Vagina (tissue), 2 donors: ENCODE measurements at regions not wholly inside any gene's neighbourhood (a gene's known extent, or its start where the extent isn't known, plus 50 kb on each side); places are given as distances from the start of the nearest gene placed in this dataset.
"Not testable (repeated sequence)": the region's sequence is repeated elsewhere in the genome, so short reads cannot be mapped to it uniquely, and the experiment has no call there.

ENCODE experiments used
- DNase-seq, 2 donors: peaks; one replicate each; pipeline ENCODE4 v3.0.0-alpha.2; 2017; ENCODE audit errors: extremely low spot score in 2 of 2
- H3K27ac ChIP-seq: fragments of 200-600 bp; sonication (generic); one replicate; pipeline ENCODE4 v1.5.1; 2019
- H3K27me3 ChIP-seq: fragments of 200-600 bp; sonication (generic); one replicate; pipeline ENCODE4 v1.5.1; 2019
- H3K36me3 ChIP-seq, 2 donors: fragments of 200-600 bp; sonication (generic); one replicate each; pipeline ENCODE4 v1.5.1; 2017 to 2019
- H3K4me1 ChIP-seq: fragments of 200-600 bp; sonication (generic); one replicate; pipeline ENCODE4 v1.5.1; 2019
- H3K4me3 ChIP-seq, 2 donors: fragments of 200-600 bp; sonication (generic); 1 replicate in 1 of 2; 2 replicates in 1 of 2; pipeline ENCODE4 v1.5.1; 2016 to 2019
- H3K9me3 ChIP-seq: fragments of 200-600 bp; sonication (generic); one replicate; pipeline ENCODE4 v1.5.1; 2019
- CTCF ChIP-seq, 3 experiments: fragments of 450-650 bp in 2 of 3; fragments of 200-600 bp in 1 of 3; sonication (generic) in 1 of 3; IDR thresholded peaks; one replicate each; pipeline ENCODE4 v1.5.1; 2017 to 2019; ENCODE audit warnings: antibody characterized with exemption in 3 of 3, mild to moderate bottlenecking in 2 of 3, moderate library complexity in 2 of 3
- POLR2A ChIP-seq, 2 donors: fragments of 450-650 bp; IDR thresholded peaks; one replicate each; pipeline ENCODE4 v1.6.1; 2017; ENCODE audit warnings: antibody characterized with exemption in 2 of 2, mild to moderate bottlenecking in 2 of 2, moderate library complexity in 2 of 2
- POLR2AphosphoS5 ChIP-seq, 2 donors: sonication (generic); formaldehyde crosslinking; IDR thresholded peaks; one replicate each; pipeline ENCODE4 v1.9.0; 2017; ENCODE audit warnings: antibody characterized with exemption in 2 of 2, mild to moderate bottlenecking in 2 of 2, low read depth in 1 of 2; ENCODE audit not compliant: insufficient read depth in 1 of 2
- intact Hi-C: fragments of 100-400 bp; cut with DNase I; formaldehyde crosslinking; loops from one replicate; pipeline ENCODE4 v1.15.1; 2023

GRCh38 chr10:108034829-108035228 lies 870.3 kb upstream of the SORCS1 start:
- Histone ChIP-seq H3K4me3 (no peak overlapping the region), H3K9me3 (no peaks in the 10 kb centered on the region), H3K36me3 (no peaks in the 10 kb centered on the region), H3K27me3 (no peaks in the 10 kb centered on the region), H3K27ac (no peak overlapping the region), H3K4me1 (no peaks in the 10 kb centered on the region)
- intact Hi-C loops, result no loop called here
- TF ChIP-seq POLR2A (IDR thresholded peaks at IDR 0.05), result no peak
- no peak for TF ChIP-seq CTCF (IDR thresholded peaks at IDR 0.05)
- TF ChIP-seq POLR2AphosphoS5 (IDR thresholded peaks at IDR 0.05; ENCODE audit: insufficient read depth in 1 of 2, low read depth in 1 of 2), result no peak
- DNase-seq, result no peak

- H3K27ac ChIP-seq, H3K4me3 ChIP-seq, H3K4me1 ChIP-seq, H3K36me3 ChIP-seq, H3K27me3 ChIP-seq, H3K9me3 ChIP-seq, DNase-seq, intact Hi-C loops: not testable (repeated sequence)
Measured at GRCh38 chr10:108033518-108033917, 869.0 kb upstream of the SORCS1 start.

DNA sequence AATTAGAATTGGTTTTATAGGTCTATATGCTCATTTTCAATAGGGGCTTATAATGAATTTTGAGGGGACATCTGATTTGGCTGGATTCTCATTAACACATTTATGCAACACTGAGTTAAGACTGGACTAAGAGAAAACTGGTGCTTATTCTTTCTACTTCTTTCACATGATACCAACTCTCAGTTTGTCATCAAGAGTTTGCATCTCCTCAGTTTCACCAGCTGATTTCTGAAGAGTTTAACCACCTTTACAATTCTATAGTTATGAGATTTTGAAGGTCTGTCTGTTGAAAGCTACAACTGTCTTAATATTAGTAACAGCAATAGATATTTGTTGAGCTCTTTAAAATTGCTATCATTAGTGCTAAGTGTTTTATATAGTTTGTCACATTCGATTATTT lies 867.0 kb upstream of the SORCS1 start:
- Histone ChIP-seq H3K27me3 (no peaks in the 10 kb centered on the region), H3K4me1 (no peaks in the 10 kb centered on the region), H3K36me3 (no peaks in the 10 kb centered on the region), H3K4me3 (no peak overlapping the region), H3K9me3 (no peaks in the 10 kb centered on the region), H3K27ac (no peak overlapping the region)
- DNase-seq, result no peak
- TF ChIP-seq CTCF (IDR thresholded peaks at IDR 0.05) (no peak), POLR2A (IDR thresholded peaks at IDR 0.05) (no peak), POLR2AphosphoS5 (IDR thresholded peaks at IDR 0.05; ENCODE audit: insufficient read depth in 1 of 2, low read depth in 1 of 2) (no peak)
- intact Hi-C loops, result no loop called here

DNA sequence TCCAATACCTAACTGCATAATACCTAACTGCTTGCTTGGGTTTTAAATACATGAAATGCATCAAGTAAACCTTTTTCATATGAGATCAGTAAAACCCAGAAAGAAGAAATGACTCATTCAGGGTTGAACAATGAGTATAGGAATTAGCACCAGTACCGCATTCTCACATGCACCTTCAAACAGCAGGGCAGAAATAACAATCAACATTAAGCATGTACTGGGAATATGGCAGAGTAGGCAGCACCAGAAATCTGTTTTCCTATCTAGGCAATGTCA lies 850.3 kb upstream of the SORCS1 start:
- Histone ChIP-seq H3K36me3 (no peaks in the 10 kb centered on the region), H3K4me1 (no peaks in the 10 kb centered on the region), H3K4me3 (no peak overlapping the region), H3K27ac (no peak overlapping the region), H3K27me3 (no peaks in the 10 kb centered on the region), H3K9me3 (no peaks in the 10 kb centered on the region)
- DNase-seq, result no peak
- TF ChIP-seq CTCF (IDR thresholded peaks at IDR 0.05), result no peak
- no peak for TF ChIP-seq POLR2AphosphoS5 (IDR thresholded peaks at IDR 0.05; ENCODE audit: insufficient read depth in 1 of 2, low read depth in 1 of 2)
- TF ChIP-seq POLR2A (IDR thresholded peaks at IDR 0.05), result no peak
- intact Hi-C loops, result no loop called here

DNA sequence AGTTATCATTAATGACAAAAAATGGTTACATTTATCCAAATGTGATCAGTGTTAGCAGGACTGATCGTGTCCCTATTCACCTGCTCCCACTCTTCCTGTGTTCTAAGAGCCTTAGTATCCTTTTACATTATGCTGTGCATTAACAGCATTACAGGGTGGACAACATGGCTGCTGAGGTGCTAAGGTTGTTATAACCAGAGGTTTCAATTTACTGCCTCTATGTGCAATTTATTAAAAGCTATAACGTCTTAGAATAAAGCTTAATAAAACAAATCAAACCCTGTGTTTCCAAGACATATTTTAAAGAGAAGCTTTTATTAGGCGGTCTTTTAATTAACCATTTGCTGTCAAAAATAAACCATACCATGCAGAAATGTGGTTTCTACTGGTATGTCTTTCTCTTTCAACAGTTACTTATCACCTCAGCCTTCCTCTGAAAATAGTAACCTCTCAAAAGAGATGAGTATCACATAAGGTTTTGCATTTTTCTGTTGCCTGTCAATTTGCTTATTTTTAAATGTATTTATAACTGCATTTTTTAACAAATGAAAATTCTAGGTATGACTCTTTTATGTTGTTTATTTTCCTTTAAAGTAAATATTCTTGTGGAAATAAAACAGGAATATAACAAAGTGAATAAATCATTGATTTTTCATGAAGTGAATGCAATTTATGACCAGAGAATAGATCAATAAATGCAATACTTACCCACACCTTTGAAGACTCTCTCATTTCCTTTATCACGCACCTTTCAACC lies 849.8 kb upstream of the SORCS1 start:
- no peak overlapping the region for H3K27ac ChIP-seq
- intact Hi-C loops, result no loop called here
- H3K4me3 ChIP-seq, result no peak overlapping the region
- TF ChIP-seq POLR2AphosphoS5 (IDR thresholded peaks at IDR 0.05; ENCODE audit: insufficient read depth in 1 of 2, low read depth in 1 of 2) (no peak), CTCF (IDR thresholded peaks at IDR 0.05) (no peak), POLR2A (IDR thresholded peaks at IDR 0.05) (no peak)
- no peak for DNase-seq
- H3K4me1 ChIP-seq, result no peaks in the 10 kb centered on the region
- no peaks in the 10 kb centered on the region for H3K36me3 ChIP-seq
- no peaks in the 10 kb centered on the region for H3K9me3 ChIP-seq
- no peaks in the 10 kb centered on the region for H3K27me3 ChIP-seq
